ENCODE measurements at regions not wholly inside any gene's neighbourhood (a gene's known extent, or its start where the extent isn't known, plus 50 kb on each side); places are given as distances from the start of the nearest gene placed in this dataset.

DNA sequence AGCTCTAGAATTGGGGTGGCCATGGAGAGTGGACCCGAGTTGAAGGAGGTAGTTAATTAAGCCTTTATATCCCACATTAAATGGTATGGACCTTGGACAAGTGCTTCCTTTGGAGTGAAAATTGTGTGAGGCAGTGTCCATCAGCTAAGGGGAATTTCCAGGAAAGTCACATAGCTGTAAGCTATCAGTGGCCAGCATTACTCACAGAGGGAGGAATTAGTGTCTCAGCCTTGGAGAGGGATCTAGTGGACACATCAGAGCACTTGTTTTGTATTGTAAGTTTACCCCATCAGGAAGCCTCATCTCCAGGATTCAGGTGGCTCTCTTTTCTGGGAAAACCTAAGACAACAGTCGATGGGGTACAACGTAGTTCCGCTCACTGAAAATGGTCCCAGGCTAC lies 416.7 kb downstream of the TFEC start (continued):
- no peak for TF ChIP-seq ZNF280C (tag by site-specific recombination; IDR thresholded peaks at IDR 0.05)
- no peak for TF ChIP-seq ZNF585B (tag by site-specific recombination; IDR thresholded peaks at IDR 0.05)

GRCh38 chr7:115603416-115603815 lies 427.1 kb downstream of the TFEC start:
- TF ChIP-seq ZNF426 (tag by site-specific recombination; IDR thresholded peaks at IDR 0.05) (no peak), KLF1 (tag by site-specific recombination; IDR thresholded peaks at IDR 0.05) (no peak), CTCF (tag by site-specific recombination; IDR thresholded peaks at IDR 0.05) (no peak), HIC1 (tag by site-specific recombination; IDR thresholded peaks at IDR 0.05) (no peak), ZNF701 (tag by site-specific recombination; IDR thresholded peaks at IDR 0.05) (no peak), ZBTB11 (tag by site-specific recombination; conservative IDR thresholded peaks at IDR 0.05; ENCODE audit: low read depth) (no peak)
- TF ChIP-seq, protein P1, sequence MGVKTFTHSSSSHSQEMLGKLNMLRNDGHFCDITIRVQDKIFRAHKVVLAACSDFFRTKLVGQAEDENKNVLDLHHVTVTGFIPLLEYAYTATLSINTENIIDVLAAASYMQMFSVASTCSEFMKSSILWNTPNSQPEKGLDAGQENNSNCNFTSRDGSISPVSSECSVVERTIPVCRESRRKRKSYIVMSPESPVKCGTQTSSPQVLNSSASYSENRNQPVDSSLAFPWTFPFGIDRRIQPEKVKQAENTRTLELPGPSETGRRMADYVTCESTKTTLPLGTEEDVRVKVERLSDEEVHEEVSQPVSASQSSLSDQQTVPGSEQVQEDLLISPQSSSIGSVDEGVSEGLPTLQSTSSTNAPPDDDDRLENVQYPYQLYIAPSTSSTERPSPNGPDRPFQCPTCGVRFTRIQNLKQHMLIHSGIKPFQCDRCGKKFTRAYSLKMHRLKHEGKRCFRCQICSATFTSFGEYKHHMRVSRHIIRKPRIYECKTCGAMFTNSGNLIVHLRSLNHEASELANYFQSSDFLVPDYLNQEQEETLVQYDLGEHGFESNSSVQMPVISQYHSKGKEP (tag by site-specific recombination; IDR thresholded peaks at IDR 0.05) = no peak
- CTCF ChIA-PET = interaction anchor here (0.6 to 0.9 kb wide), 3 partner anchors 22 to 26 kb away, joined by 3 read pairs; no protein-coding TSS in a partner anchor
- no peaks in the 10 kb centered on the region for H3K36me3 ChIP-seq (ENCODE audit: control insufficient read depth in 2 of 2, insufficient read depth in 1 of 2, low read length in 2 of 2)
- H3K27ac ChIP-seq (ENCODE audit: extremely low read depth, low read depth, low read length) = no peak overlapping the region
- no peaks in the 10 kb centered on the region for H3K9me3 ChIP-seq (ENCODE audit: control insufficient read depth, insufficient read depth, low read depth, low read length)
- no peaks in the 10 kb centered on the region for H3K4me1 ChIP-seq (ENCODE audit: control insufficient read depth, insufficient read depth, low read length)
- no peak overlapping the region for H3K4me3 ChIP-seq (ENCODE audit: low read depth, low read length)
- POLR2A ChIA-PET = no interaction called here

DNA sequence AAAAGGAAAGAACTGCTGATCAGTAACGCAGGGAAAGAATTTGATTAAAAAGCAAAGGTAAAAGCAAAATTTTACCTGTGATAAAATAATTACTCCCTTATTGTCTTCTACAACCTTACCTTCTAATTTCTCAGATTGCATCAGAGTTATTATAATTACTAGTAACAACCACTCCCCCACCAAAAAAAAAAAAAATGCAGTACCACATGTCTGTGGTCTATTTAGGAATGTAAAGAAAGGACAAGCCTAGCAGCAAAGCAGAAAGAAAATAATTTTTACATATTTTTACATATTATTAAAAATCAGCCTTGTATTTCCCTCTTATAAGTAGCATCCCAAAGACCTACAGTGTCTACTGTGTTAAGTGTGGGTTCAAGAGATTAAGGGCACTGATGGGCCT lies 430.4 kb downstream of the TFEC start:
- POLR2A ChIA-PET = no interaction called here
- H3K9me3 ChIP-seq (ENCODE audit: control insufficient read depth, insufficient read depth, low read depth, low read length) = no peaks in the 10 kb centered on the region
- CTCF ChIA-PET = no interaction called here

More for the DNA sequence above, 430.4 kb downstream of the TFEC start:
- no peak for TF ChIP-seq ZNF23 (tag by site-specific recombination; IDR thresholded peaks at IDR 0.05; ENCODE audit: borderline replicate concordance)
- H3K4me1 ChIP-seq (ENCODE audit: control insufficient read depth, insufficient read depth, low read length) = no peaks in the 10 kb centered on the region
- no peaks in the 10 kb centered on the region for H3K36me3 ChIP-seq (ENCODE audit: control insufficient read depth in 2 of 2, insufficient read depth in 1 of 2, low read length in 2 of 2)
- H3K4me3 ChIP-seq (ENCODE audit: low read depth, low read length) = no peak overlapping the region
- no peak overlapping the region for H3K27ac ChIP-seq (ENCODE audit: extremely low read depth, low read depth, low read length)
